ENCODE measurements at regions not wholly inside any gene's neighbourhood (a gene's known extent, or its start where the extent isn't known, plus 50 kb on each side); places are given as distances from the start of the nearest gene placed in this dataset.
A peak's percentile ranks its signal among the peaks of the same experiment; 100 is the strongest.

GRCh38 chr14:76953311-76953945 lies 75.1 kb downstream of the IRF2BPL start:
- H3K9me3 Mint-ChIP-seq, result no peaks in the 10 kb centered on the region
- TF ChIP-seq, protein P1, sequence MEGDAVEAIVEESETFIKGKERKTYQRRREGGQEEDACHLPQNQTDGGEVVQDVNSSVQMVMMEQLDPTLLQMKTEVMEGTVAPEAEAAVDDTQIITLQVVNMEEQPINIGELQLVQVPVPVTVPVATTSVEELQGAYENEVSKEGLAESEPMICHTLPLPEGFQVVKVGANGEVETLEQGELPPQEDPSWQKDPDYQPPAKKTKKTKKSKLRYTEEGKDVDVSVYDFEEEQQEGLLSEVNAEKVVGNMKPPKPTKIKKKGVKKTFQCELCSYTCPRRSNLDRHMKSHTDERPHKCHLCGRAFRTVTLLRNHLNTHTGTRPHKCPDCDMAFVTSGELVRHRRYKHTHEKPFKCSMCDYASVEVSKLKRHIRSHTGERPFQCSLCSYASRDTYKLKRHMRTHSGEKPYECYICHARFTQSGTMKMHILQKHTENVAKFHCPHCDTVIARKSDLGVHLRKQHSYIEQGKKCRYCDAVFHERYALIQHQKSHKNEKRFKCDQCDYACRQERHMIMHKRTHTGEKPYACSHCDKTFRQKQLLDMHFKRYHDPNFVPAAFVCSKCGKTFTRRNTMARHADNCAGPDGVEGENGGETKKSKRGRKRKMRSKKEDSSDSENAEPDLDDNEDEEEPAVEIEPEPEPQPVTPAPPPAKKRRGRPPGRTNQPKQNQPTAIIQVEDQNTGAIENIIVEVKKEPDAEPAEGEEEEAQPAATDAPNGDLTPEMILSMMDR (IDR thresholded peaks at IDR 0.05; ENCODE audit: unreplicated experiment in 3 of 3), result no peak
- peak overlapping the region; percentile 87 to 95 (median 91) for H3K27ac Mint-ChIP-seq
- H3K4me3 Mint-ChIP-seq, result no peak overlapping the region
- peaks cover 68% of the 10 kb centered on the region for H3K4me1 Mint-ChIP-seq
- peaks cover 8% of the 10 kb centered on the region for H3K27me3 Mint-ChIP-seq (ENCODE audit: low read depth)
- H3K36me3 Mint-ChIP-seq (ENCODE audit: low read depth), result no peaks in the 10 kb centered on the region

- no peaks in the 10 kb centered on the region for H3K36me3 Mint-ChIP-seq (ENCODE audit: low read depth)
- peak overlapping the region in 2 of 3 experiments; percentile 1 to 21 for H3K4me3 Mint-ChIP-seq
- H3K9me3 Mint-ChIP-seq, result no peaks in the 10 kb centered on the region
- peaks cover 69% of the 10 kb centered on the region for H3K4me1 Mint-ChIP-seq
- H3K27me3 Mint-ChIP-seq (ENCODE audit: low read depth), result peaks cover 9% of the 10 kb centered on the region
- TF ChIP-seq, protein P1 (IDR thresholded peaks at IDR 0.05; ENCODE audit: unreplicated experiment in 3 of 3), result no peak
- peak overlapping the region; percentile 85 to 93 (median 89) for H3K27ac Mint-ChIP-seq
Observed at GRCh38 chr14:76951166-76951565, 77.3 kb downstream of the IRF2BPL start.

GRCh38 chr14:76950055-76951020 lies 78.2 kb downstream of the IRF2BPL start:
- peak overlapping the region in 2 of 3 experiments; percentile 19 to 41 for H3K4me3 Mint-ChIP-seq

GRCh38 chr14:76948976-76949375 lies 79.5 kb downstream of the IRF2BPL start:
- H3K4me3 Mint-ChIP-seq, result no peak overlapping the region
- peak overlapping the region; percentile 92 to 95 (median 94) for H3K27ac Mint-ChIP-seq
- H3K27me3 Mint-ChIP-seq (ENCODE audit: low read depth), result peaks cover 4% of the 10 kb centered on the region
- TF ChIP-seq, protein P1 (IDR thresholded peaks at IDR 0.05; ENCODE audit: unreplicated experiment in 3 of 3), result no peak
- H3K36me3 Mint-ChIP-seq (ENCODE audit: low read depth), result no peaks in the 10 kb centered on the region
- H3K4me1 Mint-ChIP-seq, result peaks cover 51% of the 10 kb centered on the region
- no peaks in the 10 kb centered on the region for H3K9me3 Mint-ChIP-seq

More at GRCh38 chr14:76950055-76951020, 78.2 kb downstream of the IRF2BPL start:
- H3K36me3 Mint-ChIP-seq (ENCODE audit: low read depth), result no peaks in the 10 kb centered on the region
- H3K4me1 Mint-ChIP-seq, result peaks cover 61% of the 10 kb centered on the region
- peak overlapping the region; percentile 85 to 93 (median 89) for H3K27ac Mint-ChIP-seq
- H3K9me3 Mint-ChIP-seq, result no peaks in the 10 kb centered on the region
- TF ChIP-seq, protein P1 (IDR thresholded peaks at IDR 0.05; ENCODE audit: unreplicated experiment in 3 of 3), result no peak
- H3K27me3 Mint-ChIP-seq (ENCODE audit: low read depth), result peaks cover 9% of the 10 kb centered on the region

- TF ChIP-seq, protein P1 (IDR thresholded peaks at IDR 0.05; ENCODE audit: unreplicated experiment in 3 of 3), result no peak
- Mint-ChIP-seq H3K9me3 (no peaks in the 10 kb centered on the region), H3K4me3 (peak overlapping the region in 2 of 3 experiments; percentile 4 to 42), H3K27ac (peak overlapping the region; percentile 92 to 95 (median 94)), H3K27me3 (ENCODE audit: low read depth) (peaks cover 4% of the 10 kb centered on the region), H3K4me1 (peaks cover 51% of the 10 kb centered on the region), H3K36me3 (ENCODE audit: low read depth) (no peaks in the 10 kb centered on the region)
Observed at GRCh38 chr14:76948213-76948947, 80.1 kb downstream of the IRF2BPL start.
